Lung (tissue), 11 donors: ENCODE measurements at regions not wholly inside any gene's neighbourhood (a gene's known extent, or its start where the extent isn't known, plus 50 kb on each side); places are given as distances from the start of the nearest gene placed in this dataset.

Experiments
- ATAC-seq: fragments of 200-7000 bp; cut with Tn5 transposase; one replicate; pipeline ENCODE4 v1.9.1; 2020; ENCODE audit warnings: moderate number of reproducible peaks; ENCODE audit not compliant: insufficient read depth, low FRiP score
- DNase-seq, 3 donors: peaks; one replicate each; pipeline ENCODE4 v3.0.0-alpha.2; 2013 to 2017
- H3K27ac ChIP-seq, 2 donors: one replicate each; pipeline ENCODE4 v1.5.1; 2013; ENCODE audit warnings: mild to moderate bottlenecking in 2 of 2, moderate library complexity in 2 of 2, control low read depth in 1 of 2, inconsistent platforms in 1 of 2, low read depth in 1 of 2, low read length in 1 of 2
- H3K27me3 ChIP-seq, 3 donors: one replicate each; pipeline ENCODE4 v1.5.1; 2013; ENCODE audit warnings: low read length in 2 of 3; ENCODE audit not compliant: control insufficient read depth in 3 of 3, insufficient read depth in 3 of 3
- H3K36me3 ChIP-seq, 4 donors: one replicate each; pipeline ENCODE4 v1.5.1; 2013; ENCODE audit warnings: low read length in 4 of 4, mild to moderate bottlenecking in 1 of 4, moderate library complexity in 1 of 4; ENCODE audit not compliant: control insufficient read depth in 4 of 4, insufficient read depth in 4 of 4
- H3K4me1 ChIP-seq, 5 donors: one replicate each; pipeline ENCODE4 v1.5.1; 2013; ENCODE audit warnings: low read length in 5 of 5, mild to moderate bottlenecking in 2 of 5, moderate library complexity in 1 of 5; ENCODE audit not compliant: control insufficient read depth in 5 of 5, insufficient read depth in 5 of 5
- H3K4me3 ChIP-seq: one replicate; pipeline ENCODE4 v1.5.1; 2013; ENCODE audit warnings: mild to moderate bottlenecking, control low read depth, moderate library complexity
- H3K9ac ChIP-seq, 2 donors: one replicate each; pipeline ENCODE4 v1.5.1; 2013; ENCODE audit warnings: low read length in 2 of 2, control low read depth in 1 of 2; ENCODE audit not compliant: insufficient read depth in 1 of 2
- H3K9me3 ChIP-seq, 4 donors: one replicate each; pipeline ENCODE4 v1.5.1; 2013; ENCODE audit warnings: low read length in 3 of 4, mild to moderate bottlenecking in 1 of 4, moderate library complexity in 1 of 4; ENCODE audit not compliant: control insufficient read depth in 4 of 4, insufficient read depth in 3 of 4
- WGBS, 2 donors: extraction: QIAGEN DNeasy Blood & Tissue Kit; methylation state at CpG; one replicate each; pipeline ENCODE4 v1.1.7; 2013; 5-methylcytosine and 5-hydroxymethylcytosine counted together
- TF ChIP-seq, protein P1 (sequence below): IDR thresholded peaks from 2 replicates; pipeline ENCODE4 v1.5.1; 2012; ENCODE audit warnings: mild to moderate bottlenecking; ENCODE audit errors: control extremely low read depth, extremely low read depth
- donor health status: control.
- donor health status: control.
- donor health status: Bipolar disorder and iron deficiency.
- donor health status: healthy.
- donor health status: DM: yes; HTN: yes; CAD: no.

DNA sequence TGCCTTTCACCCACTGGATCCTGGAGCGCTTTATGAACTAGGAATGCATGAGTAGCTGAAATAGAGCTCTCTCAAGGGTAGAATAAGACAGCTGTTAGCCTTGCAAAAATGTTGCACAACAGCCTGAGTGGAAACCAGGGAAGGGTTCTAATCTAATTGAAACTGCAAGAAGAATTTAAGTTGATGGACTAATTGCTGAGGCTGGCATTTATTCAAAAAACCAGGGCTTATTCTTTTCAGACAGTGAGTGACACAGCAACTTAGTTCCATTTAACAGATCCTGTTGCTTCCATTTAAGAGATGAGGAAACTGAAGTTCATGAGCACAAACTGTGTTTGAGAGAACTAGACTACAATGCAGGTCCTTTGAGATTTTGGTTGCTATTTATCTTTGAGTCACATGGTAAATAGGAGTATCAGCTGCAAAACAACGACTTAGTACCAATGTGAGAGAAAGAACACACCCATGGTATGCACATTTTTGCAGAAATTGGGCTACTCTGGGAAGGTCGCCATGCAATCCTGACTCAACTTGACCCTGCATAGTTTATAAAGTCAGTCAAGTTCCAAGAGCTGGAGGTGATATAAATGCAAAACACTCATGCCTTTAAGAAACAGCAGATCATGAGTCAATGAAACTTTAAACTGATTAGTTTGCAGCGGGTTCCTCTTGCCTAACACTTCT is 76.4 kb upstream of the PARD3B start:
- Histone ChIP-seq H3K4me1 (peaks cover 0 to 19% (median 0%) of the 10 kb centered on the region in 5 donors), H3K9ac (no peak overlapping the region), H3K9me3 (peaks cover 0 to 2% (median 0%) of the 10 kb centered on the region in 4 donors), H3K4me3 (no peak overlapping the region), H3K36me3 (no peaks in the 10 kb centered on the region), H3K27ac (no peak overlapping the region), H3K27me3 (no peaks in the 10 kb centered on the region)
- TF ChIP-seq, protein P1, sequence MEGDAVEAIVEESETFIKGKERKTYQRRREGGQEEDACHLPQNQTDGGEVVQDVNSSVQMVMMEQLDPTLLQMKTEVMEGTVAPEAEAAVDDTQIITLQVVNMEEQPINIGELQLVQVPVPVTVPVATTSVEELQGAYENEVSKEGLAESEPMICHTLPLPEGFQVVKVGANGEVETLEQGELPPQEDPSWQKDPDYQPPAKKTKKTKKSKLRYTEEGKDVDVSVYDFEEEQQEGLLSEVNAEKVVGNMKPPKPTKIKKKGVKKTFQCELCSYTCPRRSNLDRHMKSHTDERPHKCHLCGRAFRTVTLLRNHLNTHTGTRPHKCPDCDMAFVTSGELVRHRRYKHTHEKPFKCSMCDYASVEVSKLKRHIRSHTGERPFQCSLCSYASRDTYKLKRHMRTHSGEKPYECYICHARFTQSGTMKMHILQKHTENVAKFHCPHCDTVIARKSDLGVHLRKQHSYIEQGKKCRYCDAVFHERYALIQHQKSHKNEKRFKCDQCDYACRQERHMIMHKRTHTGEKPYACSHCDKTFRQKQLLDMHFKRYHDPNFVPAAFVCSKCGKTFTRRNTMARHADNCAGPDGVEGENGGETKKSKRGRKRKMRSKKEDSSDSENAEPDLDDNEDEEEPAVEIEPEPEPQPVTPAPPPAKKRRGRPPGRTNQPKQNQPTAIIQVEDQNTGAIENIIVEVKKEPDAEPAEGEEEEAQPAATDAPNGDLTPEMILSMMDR: no peak
- peak; percentile 62 to 82 (median 81) for DNase-seq
- peak; percentile 34 for ATAC-seq
- WGBS, 2 donors: 63 to 78% methylated on average over 4 of the region's 4 CpGs

DNA sequence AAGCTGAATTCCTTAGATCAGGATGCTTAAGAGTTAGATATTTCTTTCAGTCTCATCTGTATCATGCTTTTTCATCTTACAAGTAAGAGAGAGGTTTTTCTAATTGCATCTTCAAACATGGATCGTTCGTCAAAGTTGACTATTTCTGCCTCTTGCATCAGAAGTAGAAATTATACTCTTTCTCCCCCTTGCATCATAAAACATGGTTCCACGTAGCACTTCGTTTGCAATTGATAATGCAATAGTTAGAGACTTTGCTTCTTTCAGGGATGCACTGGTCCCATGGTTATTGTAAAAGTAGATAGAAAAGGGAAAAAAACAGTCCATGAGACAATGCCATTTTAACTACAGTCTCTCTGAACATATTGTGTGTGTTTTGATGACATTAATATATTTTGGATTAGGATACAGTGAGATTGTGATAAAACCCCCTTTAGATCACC is 75.1 kb upstream of the PARD3B start:
- TF ChIP-seq, protein P1: no peak
- Histone ChIP-seq H3K27ac (no peak overlapping the region), H3K4me3 (no peak overlapping the region), H3K9ac (no peak overlapping the region), H3K9me3 (peaks cover 0 to 2% (median 0%) of the 10 kb centered on the region in 4 donors), H3K4me1 (peaks cover 0 to 19% (median 0%) of the 10 kb centered on the region in 5 donors), H3K36me3 (no peaks in the 10 kb centered on the region), H3K27me3 (no peaks in the 10 kb centered on the region)
- 85 to 86% methylated on average over 4 of the region's 4 CpGs for WGBS, 2 donors
- DNase-seq (peak in 1 of 3 donors; percentile 26), ATAC-seq (no peak)

DNA sequence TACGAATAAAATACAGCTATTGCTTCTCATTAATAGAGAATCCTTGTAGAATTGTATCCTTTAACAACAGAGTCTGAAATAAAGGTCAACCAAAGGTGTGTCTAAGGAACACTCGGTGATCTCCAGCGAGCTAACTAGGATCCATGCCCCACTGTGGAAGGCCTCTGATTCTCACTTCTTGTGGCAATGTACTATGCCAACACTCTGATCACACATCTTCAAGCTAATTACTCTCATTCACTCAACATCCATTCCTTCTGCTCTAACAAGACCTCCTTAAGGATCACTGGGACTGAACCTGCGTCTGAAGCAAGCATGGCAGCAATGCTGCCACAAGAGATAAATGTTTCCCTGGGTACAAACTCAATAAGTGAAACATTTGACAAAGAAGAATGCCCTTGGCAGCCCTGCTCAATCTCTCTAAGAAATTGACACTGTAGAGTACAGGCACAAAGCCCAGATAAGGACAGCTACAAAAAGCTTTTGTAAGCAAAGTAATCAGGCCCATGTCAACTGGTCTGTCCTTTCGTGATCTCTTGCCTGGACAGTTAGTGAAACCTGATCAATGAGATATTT is 74.6 kb upstream of the PARD3B start:
- Histone ChIP-seq H3K4me1 (peaks cover 0 to 19% (median 0%) of the 10 kb centered on the region in 5 donors), H3K9ac (no peak overlapping the region), H3K36me3 (no peaks in the 10 kb centered on the region), H3K4me3 (no peak overlapping the region), H3K27ac (no peak overlapping the region), H3K27me3 (no peaks in the 10 kb centered on the region), H3K9me3 (peaks cover 0 to 2% (median 0%) of the 10 kb centered on the region in 4 donors)
- TF ChIP-seq, protein P1: no peak
- DNase-seq: no peak
- WGBS, 2 donors: 86 to 90% methylated on average over 5 of the region's 5 CpGs
- ATAC-seq: no peak
